ENCODE measurements at regions not wholly inside any gene's neighbourhood (a gene's known extent, or its start where the extent isn't known, plus 50 kb on each side); places are given as distances from the start of the nearest gene placed in this dataset.

GRCh38 chr18:22536558-22536957 lies 118.8 kb upstream of the CTAGE1 start:
- TF ChIP-seq POLR2A (IDR thresholded peaks at IDR 0.05): no peak
- no peak for TF ChIP-seq POLR2AphosphoS5 (IDR thresholded peaks at IDR 0.05)

Data from prostate gland (tissue), 1 donor.